ENCODE measurements at regions not wholly inside any gene's neighbourhood (a gene's known extent, or its start where the extent isn't known, plus 50 kb on each side); places are given as distances from the start of the nearest gene placed in this dataset.

DNA sequence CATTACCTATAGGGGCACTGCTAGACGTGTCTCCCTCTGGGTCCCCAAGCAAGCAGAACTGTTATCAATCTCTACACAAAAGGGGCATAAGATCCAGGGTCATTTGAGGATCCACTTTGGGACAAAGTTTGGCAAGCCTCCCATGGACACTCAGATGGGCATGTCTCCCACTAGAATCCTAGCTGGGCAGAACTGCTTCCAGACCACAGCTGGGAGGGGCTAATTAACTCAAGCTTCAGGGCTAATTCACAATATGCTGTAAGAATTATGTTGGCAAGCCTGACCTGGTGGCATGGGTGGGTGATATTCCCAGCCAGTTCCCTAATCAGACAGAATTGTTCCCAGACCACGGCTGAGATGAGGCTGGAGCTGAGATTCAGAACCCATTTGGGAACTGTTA lies 738.4 kb upstream of the FZD8 start:
- no peak for ATAC-seq
- Histone ChIP-seq H3K36me3 (ENCODE audit: control insufficient read depth in 2 of 2, insufficient read depth in 2 of 2, low read length in 1 of 2) (no peaks in the 10 kb centered on the region), H2AFZ (ENCODE audit: control insufficient read depth, low read depth, low read length) (no peak overlapping the region), H3K27ac (ENCODE audit: control insufficient read depth, insufficient read depth) (no peak overlapping the region), H3K4me3 (no peak overlapping the region), H3K9me3 (replicated peaks; ENCODE audit: control insufficient read depth, insufficient read depth, low read length) (no peaks in the 10 kb centered on the region), H3K4me1 (ENCODE audit: control insufficient read depth, insufficient read depth, low read length) (no peaks in the 10 kb centered on the region), H3K4me2 (ENCODE audit: control insufficient read depth, insufficient read depth) (no peak overlapping the region), H3K27me3 (replicated peaks in 1 of 2; ENCODE audit: control insufficient read depth in 2 of 2, insufficient read depth in 2 of 2, low read length in 1 of 2) (no peaks in the 10 kb centered on the region), H3K9ac (ENCODE audit: control insufficient read depth, insufficient read depth, low read length) (no peak overlapping the region), H4K20me1 (ENCODE audit: control insufficient read depth, insufficient read depth) (no peaks in the 10 kb centered on the region), H3K79me2 (ENCODE audit: control insufficient read depth, insufficient read depth, low read length) (no peaks in the 10 kb centered on the region)
- RAD21 ChIA-PET (ENCODE audit: unreplicated experiment), result no interaction called here
- in situ Hi-C loops (cut with MboI), result no loop called here
- CTCF ChIA-PET, result no interaction called here
- no TSS peak for BruUV-seq (replicated peaks)
- no peak for DNase-seq (ENCODE audit: low read depth, low spot score)
- POLR2A ChIA-PET, result no interaction called here
- SMC1A ChIA-PET (ENCODE audit: uncharacterized antibody, unreplicated experiment), result no interaction called here
- WGBS (ENCODE audit: insufficient coverage, insufficient replicate concordance, low lambda C conversion rate, missing lambda C conversion rate), result 0% methylated on average over 2 of the region's 2 CpGs
- no peak for FAIRE-seq
- intact Hi-C loops (cut with micrococcal nuclease; ENCODE audit: unreplicated experiment), result no loop called here
- TF ChIP-seq IKZF1 (conservative IDR thresholded peaks at IDR 0.05) (no peak), KAT2A (conservative IDR thresholded peaks at IDR 0.05; ENCODE audit: control insufficient read depth, low read depth, low read length) (no peak), ZNF24 (IDR thresholded peaks at IDR 0.05) (no peak), ZNF274 (IDR thresholded peaks at IDR 0.05; ENCODE audit: insufficient read depth, insufficient read length) (no peak)

DNA sequence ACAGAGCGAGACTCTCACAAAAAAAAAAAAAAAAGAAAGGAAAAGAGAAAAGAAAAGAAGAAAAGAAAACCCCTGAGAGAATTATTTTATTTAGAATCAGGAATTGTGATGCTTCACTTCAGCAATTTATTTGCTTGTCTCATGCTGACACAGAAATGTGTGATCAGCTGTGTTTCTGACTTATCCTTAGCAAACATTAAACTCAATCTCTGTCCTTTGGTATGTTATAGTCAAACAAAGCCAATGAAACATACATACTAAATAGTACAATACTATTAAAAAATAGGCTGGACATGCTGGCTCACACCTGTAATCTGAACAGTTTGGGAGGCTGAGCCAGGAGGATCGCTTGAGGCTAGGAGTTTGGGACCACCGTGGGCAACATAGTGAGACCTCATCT lies 733.0 kb upstream of the FZD8 start:
- no peaks in the 10 kb centered on the region for H3K79me2 ChIP-seq (ENCODE audit: control insufficient read depth, insufficient read depth, low read length)
- H3K27me3 ChIP-seq (replicated peaks in 1 of 2; ENCODE audit: control insufficient read depth in 2 of 2, insufficient read depth in 2 of 2, low read length in 1 of 2), result no peaks in the 10 kb centered on the region
- H2AFZ ChIP-seq (ENCODE audit: control insufficient read depth, low read depth, low read length), result no peak overlapping the region
- WGBS (ENCODE audit: insufficient coverage, insufficient replicate concordance, low lambda C conversion rate, missing lambda C conversion rate), result 15% methylated on average over 2 of the region's 3 CpGs
- SMC1A ChIA-PET (ENCODE audit: uncharacterized antibody, unreplicated experiment), result no interaction called here
- no peaks in the 10 kb centered on the region for H4K20me1 ChIP-seq (ENCODE audit: control insufficient read depth, insufficient read depth)
- ATAC-seq, result no peak
- no peak overlapping the region for H3K9ac ChIP-seq (ENCODE audit: control insufficient read depth, insufficient read depth, low read length)
- in situ Hi-C loops (cut with MboI) (no loop called here), intact Hi-C loops (cut with micrococcal nuclease; ENCODE audit: unreplicated experiment) (no loop called here)
- H3K36me3 ChIP-seq (ENCODE audit: control insufficient read depth in 2 of 2, insufficient read depth in 2 of 2, low read length in 1 of 2), result no peaks in the 10 kb centered on the region
- no TSS peak for BruUV-seq (replicated peaks)
- H3K4me1 ChIP-seq (ENCODE audit: control insufficient read depth, insufficient read depth, low read length), result no peaks in the 10 kb centered on the region
- RAD21 ChIA-PET (ENCODE audit: unreplicated experiment), result no interaction called here
- no peaks in the 10 kb centered on the region for H3K9me3 ChIP-seq (replicated peaks; ENCODE audit: control insufficient read depth, insufficient read depth, low read length)
- POLR2A ChIA-PET, result no interaction called here
- no peak overlapping the region for H3K4me2 ChIP-seq (ENCODE audit: control insufficient read depth, insufficient read depth)
- H3K27ac ChIP-seq (ENCODE audit: control insufficient read depth, insufficient read depth), result no peak overlapping the region
- no peak for DNase-seq (ENCODE audit: low read depth, low spot score)
- H3K4me3 ChIP-seq, result no peak overlapping the region
- no peak for FAIRE-seq
- CTCF ChIA-PET, result no interaction called here
- TF ChIP-seq EZH2 (IDR thresholded peaks at IDR 0.05; ENCODE audit: borderline replicate concordance, control insufficient read depth, low read depth, low read length) (no peak), SP1 (IDR thresholded peaks at IDR 0.05; ENCODE audit: low read depth, low read length) (no peak), HCFC1 (IDR thresholded peaks at IDR 0.05; ENCODE audit: low read length) (no peak), NRF1 (conservative IDR thresholded peaks at IDR 0.05; ENCODE audit: low read depth, low read length) (no peak), RFX5 (IDR thresholded peaks at IDR 0.05; ENCODE audit: low read depth, low read length) (no peak), CUX1 (IDR thresholded peaks at IDR 0.05; ENCODE audit: insufficient replicate concordance, low read depth, low read length) (no peak), SRF (IDR thresholded peaks at IDR 0.05; ENCODE audit: low read depth in 2 of 2, low read length in 2 of 2) (no peak), ATF7 (IDR thresholded peaks at IDR 0.05; ENCODE audit: low read depth) (no peak), IKZF1 (conservative IDR thresholded peaks at IDR 0.05) (no peak)
